ENCODE measurements at regions not wholly inside any gene's neighbourhood (a gene's known extent, or its start where the extent isn't known, plus 50 kb on each side); places are given as distances from the start of the nearest gene placed in this dataset.

GRCh38 chr2:53253244-53253643 is 514.4 kb upstream of the CHAC2 start:
- no peak for DNase-seq
- Histone ChIP-seq H3K27me3 (ENCODE audit: insufficient read depth in 3 of 3, low read length in 2 of 3) (no peaks in the 10 kb centered on the region), H3K4me1 (no peaks in the 10 kb centered on the region), H3K36me3 (ENCODE audit: insufficient read depth in 1 of 2, low read depth in 1 of 2) (no peaks in the 10 kb centered on the region), H3K9me3 (no peaks in the 10 kb centered on the region), H3K4me3 (no peak overlapping the region), H3K27ac (no peak overlapping the region)
- no peak for TF ChIP-seq CTCF (IDR thresholded peaks at IDR 0.05)
- ATAC-seq, result no peak
- intact Hi-C loops (cut with DNase I), result no loop called here
- 56 to 70% (median 57%) methylated on average over 2 of the region's 2 CpGs for WGBS, 3 donors

GRCh38 chr2:53252115-53252514 is 515.5 kb upstream of the CHAC2 start:
- no peak overlapping the region for H3K4me3 ChIP-seq
- no peak for TF ChIP-seq CTCF (IDR thresholded peaks at IDR 0.05)
- no peak overlapping the region for H3K27ac ChIP-seq
- DNase-seq (no peak), ATAC-seq (no peak)
- H3K9me3 ChIP-seq, result no peaks in the 10 kb centered on the region
- H3K4me1 ChIP-seq, result no peaks in the 10 kb centered on the region
- intact Hi-C loops (cut with DNase I), result no loop called here
- WGBS, 3 donors, result 21 to 61% (median 56%) methylated on average over 1 of the region's 1 CpG
- no peaks in the 10 kb centered on the region for H3K27me3 ChIP-seq (ENCODE audit: insufficient read depth in 3 of 3, low read length in 2 of 3)
- no peaks in the 10 kb centered on the region for H3K36me3 ChIP-seq (ENCODE audit: insufficient read depth in 1 of 2, low read depth in 1 of 2)

- intact Hi-C loops (cut with DNase I), result no loop called here
- Histone ChIP-seq H3K4me3 (no peak overlapping the region), H3K9me3 (no peaks in the 10 kb centered on the region), H3K27me3 (ENCODE audit: insufficient read depth in 3 of 3, low read length in 2 of 3) (no peaks in the 10 kb centered on the region), H3K4me1 (no peaks in the 10 kb centered on the region), H3K27ac (no peak overlapping the region), H3K36me3 (ENCODE audit: insufficient read depth in 1 of 2, low read depth in 1 of 2) (no peaks in the 10 kb centered on the region)
- DNase-seq (no peak), ATAC-seq (no peak)
- 72 to 74% (median 74%) methylated on average over 6 of the region's 6 CpGs for WGBS, 3 donors
- TF ChIP-seq CTCF (IDR thresholded peaks at IDR 0.05), result no peak
Measured at GRCh38 chr2:53247956-53248735, 519.5 kb upstream of the CHAC2 start.

GRCh38 chr2:53243430-53243829 is 524.2 kb upstream of the CHAC2 start:
- H3K4me3 ChIP-seq, result no peak overlapping the region
- H3K4me1 ChIP-seq, result no peaks in the 10 kb centered on the region
- H3K27ac ChIP-seq, result no peak overlapping the region
- DNase-seq (no peak), ATAC-seq (no peak)
- no peaks in the 10 kb centered on the region for H3K36me3 ChIP-seq (ENCODE audit: insufficient read depth in 1 of 2, low read depth in 1 of 2)
- intact Hi-C loops (cut with DNase I), result no loop called here
- H3K27me3 ChIP-seq (ENCODE audit: insufficient read depth in 3 of 3, low read length in 2 of 3), result no peaks in the 10 kb centered on the region
- TF ChIP-seq CTCF (IDR thresholded peaks at IDR 0.05), result no peak
- no peaks in the 10 kb centered on the region for H3K9me3 ChIP-seq

- no peaks in the 10 kb centered on the region for H3K36me3 ChIP-seq (ENCODE audit: insufficient read depth in 1 of 2, low read depth in 1 of 2)
- no peaks in the 10 kb centered on the region for H3K9me3 ChIP-seq
- H3K27ac ChIP-seq, result no peak overlapping the region
- H3K4me1 ChIP-seq, result no peaks in the 10 kb centered on the region
- no peaks in the 10 kb centered on the region for H3K27me3 ChIP-seq (ENCODE audit: insufficient read depth in 3 of 3, low read length in 2 of 3)
- H3K4me3 ChIP-seq, result no peak overlapping the region
- 48 to 50% (median 50%) methylated on average over 3 of the region's 3 CpGs for WGBS, 3 donors
- TF ChIP-seq CTCF (IDR thresholded peaks at IDR 0.05), result no peak
- ATAC-seq, result no peak
- DNase-seq, result no peak
- intact Hi-C loops (cut with DNase I), result no loop called here
Measured at GRCh38 chr2:53242090-53242489, 525.5 kb upstream of the CHAC2 start.

All from psoas muscle (tissue), 7 donors.